ENCODE measurements at regions not wholly inside any gene's neighbourhood (a gene's known extent, or its start where the extent isn't known, plus 50 kb on each side); places are given as distances from the start of the nearest gene placed in this dataset.
A peak's percentile ranks its signal among the peaks of the same experiment; 100 is the strongest.

GRCh38 chr6:1070085-1070521 is 241.8 kb upstream of the FOXQ1 start:
- no peak for TF ChIP-seq POLR2A (IDR thresholded peaks at IDR 0.05; ENCODE audit: low read length)
- peak; percentile 50 for TF ChIP-seq GATA1 (IDR thresholded peaks at IDR 0.05; ENCODE audit: low read depth, low read length)
